ENCODE measurements at regions not wholly inside any gene's neighbourhood (a gene's known extent, or its start where the extent isn't known, plus 50 kb on each side); places are given as distances from the start of the nearest gene placed in this dataset.
A peak's percentile ranks its signal among the peaks of the same experiment; 100 is the strongest.

GRCh38 chr7:24505968-24506367, 67.3 kb upstream of the PALS2 start:
- no peak overlapping the region for H3K4me3 ChIP-seq (ENCODE audit: low read depth, low read length)
- TF ChIP-seq CTCF (IDR thresholded peaks at IDR 0.05; ENCODE audit: control insufficient read depth, extremely low read depth, insufficient read depth) = no peak
- DNase-seq (ENCODE audit: low read depth) = no peak

- no peak for DNase-seq (ENCODE audit: low read depth)
- TF ChIP-seq CTCF (IDR thresholded peaks at IDR 0.05; ENCODE audit: control insufficient read depth, extremely low read depth, insufficient read depth) = no peak
- no peak overlapping the region for H3K4me3 ChIP-seq (ENCODE audit: low read depth, low read length)
Measured at GRCh38 chr7:24508316-24508715, 64.9 kb upstream of the PALS2 start.

- TF ChIP-seq CTCF (IDR thresholded peaks at IDR 0.05; ENCODE audit: control insufficient read depth, extremely low read depth, insufficient read depth) = no peak
- no peak overlapping the region for H3K4me3 ChIP-seq (ENCODE audit: low read depth, low read length)
- DNase-seq (ENCODE audit: low read depth) = peak; percentile 1
Measured at GRCh38 chr7:24510759-24511158, 62.5 kb upstream of the PALS2 start.

- TF ChIP-seq CTCF (IDR thresholded peaks at IDR 0.05; ENCODE audit: control insufficient read depth, extremely low read depth, insufficient read depth) = no peak
- DNase-seq (ENCODE audit: low read depth) = no peak
- H3K4me3 ChIP-seq (ENCODE audit: low read depth, low read length) = no peak overlapping the region
Measured at GRCh38 chr7:24517166-24517565, 56.1 kb upstream of the PALS2 start.

GRCh38 chr7:24521917-24522623, 51.2 kb upstream of the PALS2 start:
- DNase-seq (ENCODE audit: low read depth) = no peak
- no peak overlapping the region for H3K4me3 ChIP-seq (ENCODE audit: low read depth, low read length)
- TF ChIP-seq CTCF (IDR thresholded peaks at IDR 0.05; ENCODE audit: control insufficient read depth, extremely low read depth, insufficient read depth) = no peak
